ENCODE measurements at regions not wholly inside any gene's neighbourhood (a gene's known extent, or its start where the extent isn't known, plus 50 kb on each side); places are given as distances from the start of the nearest gene placed in this dataset.

- POLR2A ChIA-PET: no interaction called here
- BruUV-seq (replicated peaks): no TSS peak
- Histone ChIP-seq H3K9me3 (ENCODE audit: control insufficient read depth in 1 of 2, insufficient read depth in 1 of 2, low read depth in 1 of 2, low read length in 2 of 2) (no peaks in the 10 kb centered on the region), H3K4me1 (ENCODE audit: control insufficient read depth in 1 of 2, insufficient read depth in 2 of 2, low read length in 2 of 2) (no peaks in the 10 kb centered on the region), H3K79me2 (ENCODE audit: insufficient read depth, low read length) (no peaks in the 10 kb centered on the region), H3K36me3 (ENCODE audit: control insufficient read depth in 1 of 2, insufficient read depth in 2 of 2, low read length in 2 of 2) (no peaks in the 10 kb centered on the region), H3K4me3 (replicated peaks in 1 of 2; ENCODE audit: low read depth in 1 of 2, low read length in 2 of 2) (no peak overlapping the region), H3K9ac (ENCODE audit: low read length) (no peak overlapping the region), H2AFZ (ENCODE audit: low read depth, low read length, poor library complexity, severe bottlenecking) (no peak overlapping the region), H3K9me2 (ENCODE audit: insufficient read depth) (no peaks in the 10 kb centered on the region), H4K20me1 (ENCODE audit: insufficient read depth) (no peaks in the 10 kb centered on the region), H3K27ac (ENCODE audit: low read depth, low read length) (no peak overlapping the region), H3K27me3 (ENCODE audit: insufficient read depth, low read length) (no peaks in the 10 kb centered on the region), H3K4me2 (ENCODE audit: low read length) (no peak overlapping the region)
- CTCF ChIA-PET: no interaction called here
- no peak for TF ChIP-seq FOSL1 (IDR thresholded peaks at IDR 0.05; ENCODE audit: low read depth)
- no peak for TF ChIP-seq CBX3 (IDR thresholded peaks at IDR 0.05; ENCODE audit: low read depth)
- no peak for TF ChIP-seq JUND (IDR thresholded peaks at IDR 0.05)
- no peak for TF ChIP-seq POLR2A (IDR thresholded peaks at IDR 0.05; ENCODE audit: borderline replicate concordance, extremely low read depth, insufficient read depth, insufficient read length)
- TF ChIP-seq ATF3 (IDR thresholded peaks at IDR 0.05): no peak
- TF ChIP-seq TCF7L2 (IDR thresholded peaks at IDR 0.05; ENCODE audit: borderline replicate concordance, extremely low read depth, insufficient read depth, insufficient read length): no peak
- TF ChIP-seq YY1 (IDR thresholded peaks at IDR 0.05; ENCODE audit: extremely low read depth, insufficient replicate concordance, low read depth, low read length): no peak
- DNase-seq (ENCODE audit: low read depth, low spot score) (no peak), ATAC-seq (no peak)
- RAD21 ChIA-PET (ENCODE audit: low non-redundant PET in 1 of 2, low total read pairs in 2 of 2, uncharacterized antibody in 2 of 2, unreplicated experiment in 2 of 2): no interaction called here
- intact Hi-C loops (cut with micrococcal nuclease): no loop called here
Observed at GRCh38 chrX:39619182-39620009, 478.4 kb downstream of the BCOR start.

- POLR2A ChIA-PET: no interaction called here
- Histone ChIP-seq H3K4me2 (ENCODE audit: low read length) (no peak overlapping the region), H3K9ac (ENCODE audit: low read length) (no peak overlapping the region), H3K27me3 (ENCODE audit: insufficient read depth, low read length) (no peaks in the 10 kb centered on the region), H4K20me1 (ENCODE audit: insufficient read depth) (no peaks in the 10 kb centered on the region), H3K4me3 (replicated peaks in 1 of 2; ENCODE audit: low read depth in 1 of 2, low read length in 2 of 2) (no peak overlapping the region), H3K4me1 (ENCODE audit: control insufficient read depth in 1 of 2, insufficient read depth in 2 of 2, low read length in 2 of 2) (no peaks in the 10 kb centered on the region), H3K79me2 (ENCODE audit: insufficient read depth, low read length) (no peaks in the 10 kb centered on the region), H3K27ac (ENCODE audit: low read depth, low read length) (no peak overlapping the region), H3K9me2 (ENCODE audit: insufficient read depth) (no peaks in the 10 kb centered on the region), H3K9me3 (ENCODE audit: control insufficient read depth in 1 of 2, insufficient read depth in 1 of 2, low read depth in 1 of 2, low read length in 2 of 2) (no peaks in the 10 kb centered on the region), H3K36me3 (ENCODE audit: control insufficient read depth in 1 of 2, insufficient read depth in 2 of 2, low read length in 2 of 2) (no peaks in the 10 kb centered on the region), H2AFZ (ENCODE audit: low read depth, low read length, poor library complexity, severe bottlenecking) (no peak overlapping the region)
- DNase-seq (ENCODE audit: low read depth, low spot score) (no peak), ATAC-seq (no peak)
- CTCF ChIA-PET: no interaction called here
- no TSS peak for BruUV-seq (replicated peaks)
- TF ChIP-seq ATF3 (IDR thresholded peaks at IDR 0.05) (no peak), EZH2phosphoT487 (IDR thresholded peaks at IDR 0.05; ENCODE audit: borderline replicate concordance) (no peak)
- intact Hi-C loops (cut with micrococcal nuclease): no loop called here
- RAD21 ChIA-PET (ENCODE audit: low non-redundant PET in 1 of 2, low total read pairs in 2 of 2, uncharacterized antibody in 2 of 2, unreplicated experiment in 2 of 2): no interaction called here
Observed at GRCh38 chrX:39624166-39624565, 473.6 kb downstream of the BCOR start.

Data from HCT116 (cell line).